ENCODE measurements at regions not wholly inside any gene's neighbourhood (a gene's known extent, or its start where the extent isn't known, plus 50 kb on each side); places are given as distances from the start of the nearest gene placed in this dataset.

GRCh38 chr6:170102038-170102437 is 188.8 kb downstream of the DLL1 start:
- no peak for TF ChIP-seq ZNF274 (IDR thresholded peaks at IDR 0.05; ENCODE audit: low read depth, low read length)
- TF ChIP-seq YY1 (IDR thresholded peaks at IDR 0.05; ENCODE audit: insufficient read depth, insufficient read length): no peak

Measured in NT2/D1 (cell line).